ENCODE measurements at regions not wholly inside any gene's neighbourhood (a gene's known extent, or its start where the extent isn't known, plus 50 kb on each side); places are given as distances from the start of the nearest gene placed in this dataset.

DNA sequence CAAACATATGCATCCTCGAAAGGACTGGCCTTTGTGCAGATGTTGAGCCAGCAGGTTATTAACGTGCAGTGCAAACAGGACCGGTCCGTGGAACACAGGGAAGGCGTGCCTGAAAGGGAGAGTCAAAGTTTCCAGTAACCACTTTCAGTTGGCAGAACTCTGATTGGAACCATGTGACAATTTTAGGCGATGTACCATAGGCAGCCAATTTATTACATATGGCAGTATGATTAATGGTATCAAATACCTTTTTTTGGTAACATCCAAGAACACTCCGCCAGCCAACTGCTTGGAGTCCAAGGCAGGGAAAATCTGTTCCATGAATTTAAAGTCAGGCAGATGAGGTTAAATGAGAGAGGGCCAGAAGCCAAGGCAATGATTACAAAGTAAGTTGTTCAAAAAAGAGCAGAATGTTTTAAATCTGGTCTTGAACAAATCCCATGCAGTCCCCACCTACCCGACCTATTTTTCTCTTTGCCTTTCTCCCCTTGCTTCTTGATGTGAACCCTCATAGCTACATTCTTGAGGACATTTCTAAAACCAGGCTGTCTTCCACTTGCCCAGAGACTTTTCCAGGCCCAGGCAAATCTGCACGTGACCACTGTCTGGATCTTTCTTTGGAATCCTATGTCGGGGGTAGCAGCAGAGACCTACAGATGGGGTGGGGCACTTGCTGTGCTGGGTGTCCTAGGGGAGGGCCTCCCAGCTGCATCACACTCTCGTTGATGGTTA, 351.7 kb downstream of the HRH4 start:
- TF ChIP-seq, protein P1, sequence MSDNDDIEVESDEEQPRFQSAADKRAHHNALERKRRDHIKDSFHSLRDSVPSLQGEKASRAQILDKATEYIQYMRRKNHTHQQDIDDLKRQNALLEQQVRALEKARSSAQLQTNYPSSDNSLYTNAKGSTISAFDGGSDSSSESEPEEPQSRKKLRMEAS (IDR thresholded peaks at IDR 0.05): no peak
- no peak for TF ChIP-seq CTCF (IDR thresholded peaks at IDR 0.05)
- TF ChIP-seq ZSCAN20 (CRISPR knock-in tag; IDR thresholded peaks at IDR 0.05): no peak
- no peak for TF ChIP-seq RAD21 (conservative IDR thresholded peaks at IDR 0.05 in 1 of 2, IDR thresholded peaks at IDR 0.05 in 1 of 2)

Data from A549 (cell line).